Coronary artery (tissue), 2 donors: ENCODE measurements at regions not wholly inside any gene's neighbourhood (a gene's known extent, or its start where the extent isn't known, plus 50 kb on each side); places are given as distances from the start of the nearest gene placed in this dataset.

Experiments used
- DNase-seq: peaks from one replicate; pipeline ENCODE4 v3.0.0-alpha.2; 2017; ENCODE audit warnings: low spot score
- H3K27ac ChIP-seq, 2 donors: fragments of 200-600 bp; sonication (generic); one replicate each; pipeline ENCODE4 v1.5.1; 2016 to 2019
- H3K4me3 ChIP-seq: fragments of 200-600 bp; sonication (generic); 2 replicates; pipeline ENCODE4 v1.5.1; 2016; ENCODE audit warnings: mild to moderate bottlenecking, moderate library complexity
- CTCF ChIP-seq: fragments of 200-600 bp; sonication (generic); IDR thresholded peaks from one replicate; pipeline ENCODE4 v1.5.1; 2019; ENCODE audit warnings: antibody characterized with exemption

- TF ChIP-seq CTCF, result no peak
- no peak overlapping the region for H3K4me3 ChIP-seq
- DNase-seq, result no peak
- H3K27ac ChIP-seq, result no peak overlapping the region
Observed at GRCh38 chr9:82167296-82167695, 178.7 kb downstream of the SPATA31D1 start.

GRCh38 chr9:82168585-82168984 is 180.0 kb downstream of the SPATA31D1 start:
- no peak overlapping the region for H3K27ac ChIP-seq
- no peak for TF ChIP-seq CTCF
- DNase-seq, result no peak
- no peak overlapping the region for H3K4me3 ChIP-seq

GRCh38 chr9:82170866-82171265 is 182.3 kb downstream of the SPATA31D1 start:
- no peak overlapping the region for H3K4me3 ChIP-seq
- no peak overlapping the region for H3K27ac ChIP-seq
- no peak for DNase-seq
- TF ChIP-seq CTCF, result no peak

GRCh38 chr9:82171271-82171670 is 182.7 kb downstream of the SPATA31D1 start:
- no peak overlapping the region for H3K27ac ChIP-seq
- no peak overlapping the region for H3K4me3 ChIP-seq
- DNase-seq, result no peak
- no peak for TF ChIP-seq CTCF

- Histone ChIP-seq H3K4me3 (no peak overlapping the region), H3K27ac (no peak overlapping the region)
- no peak for TF ChIP-seq CTCF
- no peak for DNase-seq
Observed at GRCh38 chr9:82180711-82181110, 192.1 kb downstream of the SPATA31D1 start.

- Histone ChIP-seq H3K4me3 (no peak overlapping the region), H3K27ac (no peak overlapping the region)
- TF ChIP-seq CTCF, result no peak
- DNase-seq, result no peak
Observed at GRCh38 chr9:82183181-82183860, 194.7 kb downstream of the SPATA31D1 start.

GRCh38 chr9:82184524-82184923 is 196.0 kb downstream of the SPATA31D1 start:
- Histone ChIP-seq H3K4me3 (no peak overlapping the region), H3K27ac (no peak overlapping the region)
- no peak for DNase-seq
- no peak for TF ChIP-seq CTCF
